NCI-H1694 (cell line): ENCODE measurements at regions not wholly inside any gene's neighbourhood (a gene's known extent, or its start where the extent isn't known, plus 50 kb on each side); places are given as distances from the start of the nearest gene placed in this dataset.
"Not testable (repeated sequence)": the region's sequence is repeated elsewhere in the genome, so short reads cannot be mapped to it uniquely, and the experiment has no call there.

Experiments used
- DNase-seq: peaks from one replicate; lab custom pipeline; 2025; lab: John Stamatoyannopoulos, UW

DNA sequence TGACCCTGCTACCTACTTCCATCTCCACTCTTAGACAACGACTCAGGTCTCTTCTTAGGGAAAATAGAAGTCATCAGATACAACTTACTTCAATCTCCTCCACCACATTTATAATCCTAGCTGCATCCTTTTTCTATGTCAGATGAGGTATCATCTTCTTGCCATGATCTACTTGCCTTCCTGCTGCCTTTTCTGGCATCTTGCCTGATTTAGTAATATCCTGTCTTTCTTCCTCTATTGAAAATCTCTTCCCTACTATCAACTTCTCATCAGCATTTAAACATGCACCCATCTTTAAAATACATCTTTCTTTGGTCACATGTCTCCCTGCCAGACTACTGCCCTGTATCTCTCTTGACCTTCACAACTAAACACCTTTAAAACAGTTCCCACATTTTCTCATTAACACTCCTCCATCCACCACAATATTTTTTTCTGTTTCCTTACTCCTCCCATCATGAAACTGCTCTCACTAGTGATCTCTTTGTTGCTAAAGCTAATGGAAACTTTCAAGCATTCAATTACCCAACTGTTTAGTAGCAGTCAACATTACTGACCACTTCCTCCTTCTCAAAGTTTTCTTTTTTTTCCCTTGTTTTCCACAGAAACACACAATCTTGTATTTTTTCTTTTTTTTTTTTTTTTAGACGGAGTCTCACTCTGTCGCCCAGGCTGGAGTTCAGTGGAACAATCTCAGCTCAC, 100.8 kb upstream of the CXorf66 start:
- DNase-seq, result no peak

DNA sequence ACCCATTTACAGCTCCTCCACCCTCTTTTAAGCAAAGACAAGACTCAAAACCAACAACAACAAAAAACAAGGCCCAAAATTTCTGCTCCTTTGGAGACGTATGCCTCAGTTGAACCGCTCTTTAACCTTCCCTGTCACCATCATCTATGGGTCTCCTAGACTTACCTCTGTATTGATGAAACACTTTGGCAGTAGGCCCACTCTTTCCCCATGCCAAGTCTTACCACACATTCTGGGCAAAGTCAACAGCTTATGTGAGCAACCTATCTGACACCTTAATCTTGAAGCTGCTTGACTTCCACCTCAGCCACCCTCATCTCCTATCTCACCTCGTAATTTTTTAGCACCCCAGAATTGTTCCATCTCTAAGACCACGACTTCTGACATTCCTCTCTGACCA, 99.7 kb upstream of the CXorf66 start:
- DNase-seq, result no peak

DNA sequence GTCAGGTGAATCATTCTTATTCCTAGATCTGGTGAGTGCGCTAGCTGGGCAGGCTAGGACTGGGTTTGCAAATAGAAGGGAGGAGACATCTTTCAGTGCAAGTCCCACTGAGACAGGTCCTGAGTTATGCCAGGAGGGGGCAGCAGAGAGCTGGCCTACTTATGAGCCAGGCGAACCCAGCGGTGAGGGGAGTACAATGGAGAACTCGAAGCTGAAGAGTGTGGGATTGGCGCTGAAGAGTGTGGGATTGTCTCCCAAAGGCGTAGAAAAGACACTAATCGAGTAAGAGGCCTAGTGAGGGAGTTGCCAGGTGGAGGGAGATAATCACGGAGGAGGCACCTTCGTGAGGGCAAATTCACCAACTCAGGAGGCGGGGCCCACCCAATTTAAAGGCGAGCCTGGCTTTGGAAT, 91.7 kb upstream of the CXorf66 start:
- peak; percentile 58 for DNase-seq

DNA sequence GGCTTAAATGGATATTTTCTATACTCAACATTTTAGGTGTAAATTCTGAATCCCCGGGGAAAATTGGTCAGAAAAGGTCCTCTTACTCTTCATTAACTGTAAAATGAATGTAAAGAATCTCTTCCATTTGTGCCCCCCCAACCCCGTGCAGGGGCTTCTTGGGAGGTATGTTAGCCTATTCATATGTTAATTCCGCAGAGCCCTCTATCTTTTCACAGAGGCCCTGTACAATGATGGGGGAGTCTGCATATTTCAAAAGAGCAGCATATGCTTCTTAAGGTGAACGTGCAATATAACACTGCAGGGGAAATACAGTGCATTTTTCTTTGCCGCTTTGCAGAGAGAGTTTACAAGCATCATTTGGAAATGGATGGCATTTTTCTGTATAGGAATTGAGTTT, 88.5 kb upstream of the CXorf66 start:
- DNase-seq, result no peak

DNA sequence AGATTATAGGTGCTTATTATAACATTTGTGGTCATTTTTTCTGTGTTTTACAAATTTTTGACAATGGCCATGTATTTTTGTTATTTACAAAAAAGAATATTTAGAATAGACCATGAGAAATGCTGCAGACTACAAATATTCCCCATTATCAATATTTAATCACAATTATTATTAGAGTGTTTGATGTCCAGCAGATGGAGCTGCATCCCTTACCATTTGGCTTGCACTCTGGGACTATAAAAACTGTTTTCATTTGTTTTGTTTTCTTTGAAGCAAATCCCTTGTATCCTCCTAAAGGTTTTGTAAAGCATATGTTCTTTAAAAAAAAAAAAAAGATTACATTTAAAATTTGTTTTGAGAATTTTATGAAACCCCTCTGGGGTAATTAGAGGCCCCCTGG, 85.6 kb upstream of the CXorf66 start:
- DNase-seq, result no peak

DNA sequence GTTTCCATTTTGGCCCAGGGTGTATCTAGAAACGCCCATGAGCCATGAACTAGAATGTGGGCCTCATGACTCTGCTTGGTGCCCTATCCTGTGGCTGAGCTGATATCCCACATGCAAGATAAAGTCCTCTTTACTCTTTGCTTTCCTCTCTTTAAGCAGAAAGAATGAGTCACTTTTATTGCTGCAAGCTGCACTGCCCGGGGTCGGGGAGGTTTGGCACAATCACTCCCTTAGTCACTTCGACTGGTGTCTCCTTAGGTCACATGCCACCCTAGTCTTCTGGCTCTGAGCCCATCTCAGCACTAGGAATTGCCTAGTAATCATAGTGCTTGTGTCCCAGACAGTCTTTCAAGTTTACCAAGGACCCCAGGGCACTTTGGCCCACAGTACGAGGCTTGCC, 75.1 kb upstream of the CXorf66 start:
- DNase-seq, result no peak

DNA sequence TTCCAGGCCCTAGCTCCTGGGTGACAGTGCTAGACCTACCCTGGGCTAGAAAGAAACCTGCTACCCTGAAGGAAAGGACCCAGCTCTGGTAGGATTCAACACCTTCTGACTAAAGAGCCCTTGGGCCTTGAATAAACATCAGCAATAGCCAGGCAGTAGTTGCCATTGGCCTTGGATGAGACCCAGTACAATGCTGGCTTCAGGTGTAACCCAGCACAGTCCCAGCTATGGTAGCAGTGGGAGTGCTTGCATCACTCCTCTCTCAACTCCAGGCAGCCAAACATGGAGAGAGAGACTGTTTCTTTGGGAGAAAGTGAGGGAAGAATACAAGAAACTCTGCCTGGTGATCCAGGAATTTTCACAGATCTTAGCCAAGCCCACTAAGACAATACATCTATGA, 73.5 kb upstream of the CXorf66 start:
- DNase-seq, result no peak

DNA sequence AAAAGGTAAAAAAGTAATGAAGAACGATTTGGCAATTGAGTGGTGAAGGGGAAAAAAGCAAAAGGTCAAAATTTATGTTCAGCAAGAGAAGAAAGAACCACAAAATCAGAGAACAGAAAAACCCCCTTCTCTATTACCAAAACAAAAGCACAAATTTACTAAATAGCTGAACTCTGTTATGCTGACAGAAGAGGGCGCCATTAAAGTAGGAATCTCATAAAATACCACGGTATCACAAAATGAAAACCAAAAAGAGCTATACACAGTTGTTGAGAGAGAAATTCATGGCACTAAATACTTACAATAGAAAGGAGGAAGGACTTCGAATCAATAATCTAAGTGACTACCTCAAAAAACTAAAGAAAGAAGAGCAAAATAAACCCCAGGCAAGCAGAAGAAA, 69.6 kb upstream of the CXorf66 start:
- DNase-seq, result no peak

DNA sequence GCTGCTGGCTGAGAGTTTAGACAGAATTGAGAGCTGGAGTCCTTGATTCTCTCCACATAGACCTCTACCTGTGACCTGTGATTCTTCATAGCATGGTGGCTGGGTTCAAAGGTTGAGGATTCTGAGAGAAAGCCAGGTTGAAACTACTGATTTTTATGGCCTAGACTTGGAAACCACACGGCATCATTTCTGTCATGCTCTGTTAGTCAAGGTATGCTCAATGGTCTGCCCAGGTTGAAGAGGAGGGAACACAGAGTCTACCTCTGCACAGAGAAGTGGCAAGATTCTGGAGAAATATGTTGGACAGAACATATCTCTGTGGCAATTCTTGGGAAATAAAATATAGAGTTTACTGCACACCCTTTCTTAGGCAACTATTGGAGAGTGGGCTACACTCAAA, 57.2 kb upstream of the CXorf66 start:
- DNase-seq, result no peak

DNA sequence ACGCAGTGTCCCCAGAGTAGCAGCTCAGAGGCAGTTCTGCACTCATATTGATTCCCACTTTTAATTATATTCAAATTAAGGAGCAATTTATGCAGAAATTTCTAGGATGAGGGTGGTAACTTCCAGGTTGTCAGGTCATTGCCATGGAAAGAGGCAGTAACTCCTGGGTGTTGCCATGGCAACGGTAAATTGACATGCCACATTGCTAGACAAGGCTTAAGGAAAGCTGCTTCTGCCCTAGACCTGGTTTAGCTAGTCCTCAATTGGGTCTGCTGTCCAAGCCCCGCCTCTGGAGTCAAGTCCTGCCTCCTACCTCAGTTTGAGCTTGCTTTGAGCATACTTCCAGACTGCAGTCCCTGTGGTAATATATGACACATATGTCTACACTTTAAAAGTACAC, 53.8 kb upstream of the CXorf66 start:
- DNase-seq, result not testable (repeated sequence)
